SK-N-SH treated with all-trans-retinoic acid at 6 μM for 48 hours (cell line): ENCODE measurements at regions not wholly inside any gene's neighbourhood (a gene's known extent, or its start where the extent isn't known, plus 50 kb on each side); places are given as distances from the start of the nearest gene placed in this dataset.

Source experiments
- ATAC-seq: fragments of 200-7000 bp; cut with Tn5 transposase; 3 replicates; pipeline ENCODE4 v1.9.1; 2020; ENCODE audit warnings: mild to moderate bottlenecking, moderate library complexity
- ARNTL ChIP-seq: fragments of 450-650 bp; formaldehyde crosslinking; IDR thresholded peaks from 2 replicates; pipeline ENCODE4 v1.5.0; 2020; ENCODE audit warnings: low read depth, mild to moderate bottlenecking, moderate library complexity, borderline replicate concordance
- BACH2 ChIP-seq: fragments of 250-450 bp; sonication (Bioruptor Pico); IDR thresholded peaks from 2 replicates; pipeline ENCODE4 v1.9.0; 2021; ENCODE audit warnings: mild to moderate bottlenecking, borderline replicate concordance
- CREB5 ChIP-seq: fragments of 250-450 bp; sonication (Bioruptor Pico); IDR thresholded peaks from 2 replicates; pipeline ENCODE4 v1.5.1; 2020; ENCODE audit warnings: low read depth, mild to moderate bottlenecking, moderate library complexity
- CSDC2 ChIP-seq: fragments of 250-450 bp; sonication (Bioruptor Pico); IDR thresholded peaks from 2 replicates; pipeline ENCODE4 v1.5.0; 2020; ENCODE audit warnings: mild to moderate bottlenecking, moderate library complexity
- CSRNP3 ChIP-seq: fragments of 250-450 bp; sonication (Bioruptor Pico); IDR thresholded peaks from 2 replicates; pipeline ENCODE4 v1.5.1; 2021; ENCODE audit warnings: mild to moderate bottlenecking, moderate library complexity
- ESRRG ChIP-seq: fragments of 250-450 bp; sonication (Bioruptor Pico); IDR thresholded peaks from 2 replicates; pipeline ENCODE4 v1.6.1; 2021; ENCODE audit warnings: mild to moderate bottlenecking
- GLIS3 ChIP-seq: fragments of 250-450 bp; sonication (Bioruptor Pico); IDR thresholded peaks from 2 replicates; pipeline ENCODE4 v1.5.0; 2020; ENCODE audit warnings: mild to moderate bottlenecking, moderate library complexity
- ISL1 ChIP-seq: fragments of 250-450 bp; sonication (Bioruptor Pico); IDR thresholded peaks from 2 replicates; pipeline ENCODE4 v2.1.2; 2022; ENCODE audit warnings: mild to moderate bottlenecking, moderate library complexity
- OSR1 ChIP-seq: fragments of 250-450 bp; sonication (Bioruptor Pico); IDR thresholded peaks from 2 replicates; pipeline ENCODE4 v1.8.0; 2022; ENCODE audit warnings: moderate library complexity, mild to moderate bottlenecking, inconsistent platforms
- PATZ1 ChIP-seq: fragments of 250-450 bp; sonication (Bioruptor Pico); IDR thresholded peaks from 2 replicates; pipeline ENCODE4 v1.8.0; 2020; ENCODE audit warnings: mild to moderate bottlenecking, moderate library complexity, borderline replicate concordance
- PPARA ChIP-seq: fragments of 250-450 bp; sonication (Bioruptor Pico); IDR thresholded peaks from 2 replicates; pipeline ENCODE4 v1.5.0; 2020; ENCODE audit warnings: mild to moderate bottlenecking, borderline replicate concordance
- RARB ChIP-seq: fragments of 250-450 bp; sonication (Bioruptor Pico); IDR thresholded peaks from 2 replicates; pipeline ENCODE4 v1.8.0; 2021; ENCODE audit warnings: mild to moderate bottlenecking, moderate library complexity
- SNAI2 ChIP-seq: fragments of 250-450 bp; sonication (Bioruptor Pico); IDR thresholded peaks from 2 replicates; pipeline ENCODE4 v1.5.0; 2020; ENCODE audit warnings: mild to moderate bottlenecking, moderate library complexity
- TCF4 ChIP-seq: fragments of 250-450 bp; sonication (Bioruptor Pico); IDR thresholded peaks from 2 replicates; pipeline ENCODE4 v1.8.0; 2021; ENCODE audit warnings: mild to moderate bottlenecking, moderate library complexity, borderline replicate concordance
- TOX ChIP-seq: fragments of 250-450 bp; sonication (Bioruptor Pico); IDR thresholded peaks from 2 replicates; pipeline ENCODE4 v1.8.0; 2021; ENCODE audit warnings: mild to moderate bottlenecking, moderate library complexity, borderline replicate concordance
- TSHZ2 ChIP-seq: fragments of 250-450 bp; sonication (Bioruptor Pico); IDR thresholded peaks from 2 replicates; pipeline ENCODE4 v1.5.0; 2020; ENCODE audit warnings: mild to moderate bottlenecking, moderate library complexity
- ZC3H10 ChIP-seq: fragments of 250-450 bp; sonication (Bioruptor Pico); IDR thresholded peaks from 2 replicates; pipeline ENCODE4 v1.5.1; 2021; ENCODE audit warnings: mild to moderate bottlenecking, moderate library complexity
- ZFP3 ChIP-seq: fragments of 250-450 bp; sonication (Bioruptor Pico); IDR thresholded peaks from 2 replicates; pipeline ENCODE4 v1.5.0; 2020; ENCODE audit warnings: mild to moderate bottlenecking, moderate library complexity
- ZFP30 ChIP-seq: fragments of 450-650 bp; formaldehyde crosslinking; IDR thresholded peaks from 2 replicates; pipeline ENCODE4 v1.5.0; 2022; ENCODE audit warnings: mild to moderate bottlenecking, moderate library complexity
- ZNF565 ChIP-seq: fragments of 450-650 bp; formaldehyde crosslinking; conservative IDR thresholded peaks from 2 replicates; pipeline ENCODE4 v1.5.0; 2020; ENCODE audit warnings: low read depth, mild to moderate bottlenecking, moderate library complexity
- ZNF8 ChIP-seq: fragments of 450-650 bp; formaldehyde crosslinking; IDR thresholded peaks from 2 replicates; pipeline ENCODE4 v1.5.0; 2020; ENCODE audit warnings: mild to moderate bottlenecking, moderate library complexity
- TF ChIP-seq, protein P1 (sequence below): fragments of 250-450 bp; sonication (Bioruptor Pico); IDR thresholded peaks from 2 replicates; pipeline ENCODE4 v1.8.0; 2021; ENCODE audit warnings: low read depth, mild to moderate bottlenecking, moderate library complexity, borderline replicate concordance

DNA sequence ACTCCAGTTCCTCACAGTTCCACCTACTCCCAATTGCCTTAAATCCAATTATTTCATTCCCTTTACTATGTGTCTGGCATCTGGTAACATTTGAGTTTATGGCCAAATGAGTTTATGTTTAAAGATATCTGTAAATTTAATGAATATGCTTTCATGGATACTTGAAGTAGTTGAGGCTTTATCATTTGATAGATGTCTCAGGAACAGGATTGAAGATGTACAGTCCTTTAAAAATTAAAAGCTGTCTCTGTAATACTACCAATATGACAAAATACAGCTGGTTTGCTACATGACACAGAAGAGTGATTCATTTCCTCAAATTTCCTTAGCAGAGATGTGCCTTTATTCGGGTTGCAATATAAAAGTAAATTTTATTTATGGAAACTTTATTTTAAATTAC is 2326.0 kb upstream of the ACO1 start:
- TF ChIP-seq, protein P1, sequence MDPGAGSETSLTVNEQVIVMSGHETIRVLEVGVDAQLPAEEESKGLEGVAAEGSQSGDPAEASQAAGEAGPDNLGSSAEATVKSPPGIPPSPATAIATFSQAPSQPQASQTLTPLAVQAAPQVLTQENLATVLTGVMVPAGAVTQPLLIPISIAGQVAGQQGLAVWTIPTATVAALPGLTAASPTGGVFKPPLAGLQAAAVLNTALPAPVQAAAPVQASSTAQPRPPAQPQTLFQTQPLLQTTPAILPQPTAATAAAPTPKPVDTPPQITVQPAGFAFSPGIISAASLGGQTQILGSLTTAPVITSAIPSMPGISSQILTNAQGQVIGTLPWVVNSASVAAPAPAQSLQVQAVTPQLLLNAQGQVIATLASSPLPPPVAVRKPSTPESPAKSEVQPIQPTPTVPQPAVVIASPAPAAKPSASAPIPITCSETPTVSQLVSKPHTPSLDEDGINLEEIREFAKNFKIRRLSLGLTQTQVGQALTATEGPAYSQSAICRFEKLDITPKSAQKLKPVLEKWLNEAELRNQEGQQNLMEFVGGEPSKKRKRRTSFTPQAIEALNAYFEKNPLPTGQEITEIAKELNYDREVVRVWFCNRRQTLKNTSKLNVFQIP = no peak; the same call in 1 of the 2 replicates
- no peak for TF ChIP-seq ARNTL (CRISPR knock-in tag)
- no peak for TF ChIP-seq ESRRG (CRISPR knock-in tag)
- no peak for TF ChIP-seq TOX
- peak; percentile 95 for TF ChIP-seq TSHZ2 (CRISPR knock-in tag)
- TF ChIP-seq SNAI2 (CRISPR knock-in tag) = peak; percentile 81; the same call in 1 of the 2 replicates
- no peak for TF ChIP-seq CSDC2 (CRISPR knock-in tag)
- peak; percentile 96 for TF ChIP-seq TCF4 (CRISPR knock-in tag)
- no peak for TF ChIP-seq OSR1 (CRISPR knock-in tag)
- TF ChIP-seq CREB5 (CRISPR knock-in tag) = 0 out of 2 replicates have a peak, but pooled peaks have one; percentile 11
- TF ChIP-seq ISL1 (CRISPR knock-in tag) = peak; percentile 73
- no peak for TF ChIP-seq ZFP30 (CRISPR knock-in tag)
- TF ChIP-seq ZFP3 (CRISPR knock-in tag) = no peak
- TF ChIP-seq CSRNP3 (CRISPR knock-in tag) = no peak
- no peak for TF ChIP-seq BACH2
- TF ChIP-seq ZNF8 (CRISPR knock-in tag) = no peak
- no peak for TF ChIP-seq PPARA (CRISPR knock-in tag)
- ATAC-seq = peak; percentile 40; the same call in 1 of the 3 replicates

DNA sequence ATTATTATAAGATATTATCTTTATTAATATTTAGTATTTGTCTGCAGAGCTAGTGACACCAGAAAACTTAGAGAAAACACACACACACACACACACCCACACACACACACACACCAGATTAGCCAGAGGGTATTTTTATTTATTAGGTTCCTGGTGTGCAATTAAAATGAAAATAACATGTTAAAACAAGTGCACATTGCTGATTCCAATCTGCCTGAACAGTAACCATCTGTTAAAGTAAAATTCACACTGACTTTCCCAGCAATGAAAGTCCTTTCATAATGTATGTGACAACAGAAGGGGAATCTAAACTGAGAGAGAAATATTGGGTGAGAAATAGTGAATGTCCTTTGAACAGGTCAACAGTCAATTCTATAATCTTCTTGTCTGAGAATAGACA is 2323.5 kb upstream of the ACO1 start:
- no peak for ATAC-seq
- no peak for TF ChIP-seq GLIS3 (CRISPR knock-in tag)
- no peak for TF ChIP-seq ARNTL (CRISPR knock-in tag)
- no peak for TF ChIP-seq ESRRG (CRISPR knock-in tag)
- TF ChIP-seq ZFP3 (CRISPR knock-in tag) = no peak
- no peak for TF ChIP-seq TSHZ2 (CRISPR knock-in tag)
- TF ChIP-seq TCF4 (CRISPR knock-in tag) = no peak; the same call in 1 of the 2 replicates
- no peak for TF ChIP-seq ZFP30 (CRISPR knock-in tag)
- TF ChIP-seq ZNF565 (CRISPR knock-in tag) = no peak
- no peak for TF ChIP-seq BACH2
- no peak for TF ChIP-seq SNAI2 (CRISPR knock-in tag)
- TF ChIP-seq CREB5 (CRISPR knock-in tag) = no peak
- TF ChIP-seq CSRNP3 (CRISPR knock-in tag) = no peak
- no peak for TF ChIP-seq RARB (CRISPR knock-in tag)
- no peak for TF ChIP-seq PPARA (CRISPR knock-in tag)
- no peak for TF ChIP-seq ZC3H10 (CRISPR knock-in tag)
- no peak for TF ChIP-seq ISL1 (CRISPR knock-in tag)
- no peak for TF ChIP-seq PATZ1 (CRISPR knock-in tag)
